ENCODE measurements at regions not wholly inside any gene's neighbourhood (a gene's known extent, or its start where the extent isn't known, plus 50 kb on each side); places are given as distances from the start of the nearest gene placed in this dataset.

- Mint-ChIP-seq H3K27me3 (peaks cover 36% of the 10 kb centered on the region), H3K4me3 (no peak overlapping the region), H3K27ac (no peak overlapping the region), H3K36me3 (ENCODE audit: low read depth) (no peaks in the 10 kb centered on the region), H3K9me3 (no peaks in the 10 kb centered on the region), H3K4me1 (ENCODE audit: low read depth) (peaks cover 12% of the 10 kb centered on the region)
- intact Hi-C loops (cut with micrococcal nuclease): loop anchor here (5.0 kb wide), 3 partner anchors 92 to 942 kb away; no protein-coding TSS in a partner anchor
Measured at GRCh38 chrX:2589186-2590020, 88.6 kb upstream of the DHRSX start.

GRCh38 chrX:2588049-2588448 is 87.3 kb upstream of the DHRSX start:
- Mint-ChIP-seq H3K27ac (no peak overlapping the region), H3K4me3 (no peak overlapping the region), H3K4me1 (ENCODE audit: low read depth) (peaks cover 6% of the 10 kb centered on the region), H3K36me3 (ENCODE audit: low read depth) (no peaks in the 10 kb centered on the region), H3K27me3 (peaks cover 46% of the 10 kb centered on the region), H3K9me3 (no peaks in the 10 kb centered on the region)
- intact Hi-C loops (cut with micrococcal nuclease): no loop called here

DNA sequence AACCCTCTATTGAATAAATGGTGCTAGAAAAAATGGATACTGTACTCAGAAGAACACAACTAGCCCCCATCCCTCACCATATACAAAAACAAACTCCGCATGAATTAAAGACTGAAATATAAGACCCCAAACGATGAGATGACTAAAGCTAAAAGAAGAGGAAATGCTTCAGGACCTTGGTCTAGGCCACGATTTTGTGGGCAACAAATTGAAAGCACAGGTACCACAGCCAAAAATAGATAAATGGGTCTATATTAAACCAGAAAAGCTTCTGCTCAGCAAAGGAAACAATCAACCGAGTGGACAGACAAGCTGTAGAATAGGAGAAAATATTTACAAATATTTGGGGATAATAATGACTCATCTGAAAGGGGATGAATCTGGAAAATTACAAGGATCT is 86.4 kb upstream of the DHRSX start:
- H3K9me3 Mint-ChIP-seq: no peaks in the 10 kb centered on the region
- H3K27me3 Mint-ChIP-seq: peaks cover 54% of the 10 kb centered on the region
- no peaks in the 10 kb centered on the region for H3K36me3 Mint-ChIP-seq (ENCODE audit: low read depth)
- H3K4me3 Mint-ChIP-seq: no peak overlapping the region
- intact Hi-C loops (cut with micrococcal nuclease): no loop called here
- H3K4me1 Mint-ChIP-seq (ENCODE audit: low read depth): peaks cover 5% of the 10 kb centered on the region
- H3K27ac Mint-ChIP-seq: no peak overlapping the region

DNA sequence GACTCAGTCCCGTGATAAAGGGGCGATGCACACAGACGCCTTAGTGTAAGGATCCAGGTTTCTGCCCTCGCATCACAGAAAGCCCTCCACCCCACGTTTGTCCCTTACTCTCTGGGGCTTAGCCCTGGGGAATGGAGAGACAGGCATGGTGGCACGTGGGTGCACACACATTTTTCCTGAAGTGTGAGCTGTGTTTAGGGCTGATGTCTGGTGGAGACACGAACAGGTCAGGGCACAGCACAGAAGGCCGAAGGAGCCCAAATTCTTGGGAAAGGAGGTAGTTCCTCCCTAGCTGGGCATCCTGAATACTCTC is 84.3 kb upstream of the DHRSX start:
- Mint-ChIP-seq H3K27ac (no peak overlapping the region), H3K36me3 (ENCODE audit: low read depth) (no peaks in the 10 kb centered on the region), H3K4me1 (ENCODE audit: low read depth) (peaks cover 5% of the 10 kb centered on the region), H3K4me3 (no peak overlapping the region), H3K9me3 (no peaks in the 10 kb centered on the region), H3K27me3 (peaks cover 64% of the 10 kb centered on the region)
- intact Hi-C loops (cut with micrococcal nuclease): no loop called here

- Mint-ChIP-seq H3K27ac (no peak overlapping the region), H3K9me3 (no peaks in the 10 kb centered on the region), H3K36me3 (ENCODE audit: low read depth) (no peaks in the 10 kb centered on the region), H3K27me3 (peaks cover 62% of the 10 kb centered on the region), H3K4me1 (ENCODE audit: low read depth) (peaks cover 5% of the 10 kb centered on the region), H3K4me3 (no peak overlapping the region)
- intact Hi-C loops (cut with micrococcal nuclease): no loop called here
Measured at GRCh38 chrX:2584251-2585157, 83.7 kb upstream of the DHRSX start.

DNA sequence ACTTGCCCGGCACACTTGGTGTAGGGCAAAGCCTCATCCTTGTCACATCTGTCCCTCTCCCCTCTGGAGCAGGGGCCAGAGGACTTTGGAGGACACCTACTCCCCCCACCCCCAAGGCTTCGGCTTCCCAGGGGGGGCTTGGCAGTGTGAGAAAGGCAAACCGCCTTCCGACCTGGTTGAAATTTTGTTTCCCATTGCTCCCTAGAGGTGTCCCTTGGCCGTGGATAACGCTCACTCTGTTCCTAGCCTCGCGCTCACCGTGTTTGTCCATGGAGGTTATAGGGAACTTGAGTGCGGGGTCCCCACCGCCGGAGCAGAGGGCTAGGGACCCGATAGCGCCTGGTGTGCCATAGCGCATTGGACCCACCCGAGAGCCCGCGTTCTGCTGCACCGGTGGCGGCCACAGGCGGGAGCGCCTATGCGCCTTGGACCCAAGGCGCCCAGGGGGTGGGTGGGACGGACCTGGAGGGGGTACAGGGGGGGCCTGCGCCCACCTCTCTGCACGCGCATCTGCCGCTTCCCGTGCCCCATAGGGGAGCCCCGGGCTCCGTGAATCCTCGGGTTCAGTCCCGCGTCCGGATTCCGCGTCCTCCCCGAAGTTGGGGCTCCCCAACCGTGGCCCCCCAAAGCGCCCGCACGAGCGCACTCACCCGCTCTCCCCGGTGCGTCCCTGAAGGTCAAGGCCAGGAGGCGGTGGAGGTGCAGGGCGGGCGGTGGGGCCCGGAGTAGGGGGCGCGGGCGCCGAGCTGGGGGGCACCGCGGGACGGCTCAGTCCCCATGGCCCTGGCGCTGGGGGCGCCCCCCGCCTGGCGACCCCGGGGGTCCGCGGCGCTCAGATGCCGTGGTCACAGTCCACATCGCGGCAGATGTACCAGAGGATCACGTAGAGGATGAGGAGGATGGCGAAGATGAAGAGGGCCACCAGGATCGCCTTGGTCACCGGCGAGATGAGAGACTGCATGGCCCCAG is 82.7 kb upstream of the DHRSX start:
- H3K27ac Mint-ChIP-seq: no peak overlapping the region
- H3K4me3 Mint-ChIP-seq: no peak overlapping the region
- no peaks in the 10 kb centered on the region for H3K9me3 Mint-ChIP-seq
- peaks cover 5% of the 10 kb centered on the region for H3K4me1 Mint-ChIP-seq (ENCODE audit: low read depth)
- no peaks in the 10 kb centered on the region for H3K36me3 Mint-ChIP-seq (ENCODE audit: low read depth)
- peaks cover 68% of the 10 kb centered on the region for H3K27me3 Mint-ChIP-seq
- intact Hi-C loops (cut with micrococcal nuclease): no loop called here

DNA sequence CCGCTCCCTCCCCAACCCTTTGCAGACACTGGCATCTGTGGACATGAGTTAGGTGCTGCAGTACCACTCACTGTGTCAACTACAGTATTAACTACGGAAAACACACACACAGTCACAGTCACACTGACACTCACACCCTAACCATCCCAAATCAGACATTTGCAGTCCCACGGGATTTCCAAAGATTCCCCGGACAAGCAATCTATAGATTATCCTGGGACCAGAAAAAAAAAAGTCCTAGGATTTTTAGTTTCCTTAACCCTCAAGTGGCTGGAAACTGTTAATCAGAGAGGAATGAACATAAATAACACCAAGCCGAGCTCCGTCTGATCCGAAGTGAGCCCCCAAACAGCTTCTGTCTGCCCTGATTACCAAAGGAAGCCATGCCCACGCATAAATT is 81.9 kb upstream of the DHRSX start:
- no peaks in the 10 kb centered on the region for H3K36me3 Mint-ChIP-seq (ENCODE audit: low read depth)
- H3K4me3 Mint-ChIP-seq: no peak overlapping the region
- H3K27ac Mint-ChIP-seq: no peak overlapping the region
- H3K4me1 Mint-ChIP-seq (ENCODE audit: low read depth): peaks cover 5% of the 10 kb centered on the region
- intact Hi-C loops (cut with micrococcal nuclease): no loop called here
- H3K27me3 Mint-ChIP-seq: peaks cover 67% of the 10 kb centered on the region
- H3K9me3 Mint-ChIP-seq: no peaks in the 10 kb centered on the region

- no peak overlapping the region for H3K4me3 Mint-ChIP-seq
- no peaks in the 10 kb centered on the region for H3K36me3 Mint-ChIP-seq (ENCODE audit: low read depth)
- intact Hi-C loops (cut with micrococcal nuclease): no loop called here
- H3K27ac Mint-ChIP-seq: no peak overlapping the region
- H3K27me3 Mint-ChIP-seq: peaks cover 59% of the 10 kb centered on the region
- H3K4me1 Mint-ChIP-seq (ENCODE audit: low read depth): peaks cover 5% of the 10 kb centered on the region
- H3K9me3 Mint-ChIP-seq: no peaks in the 10 kb centered on the region
Measured at GRCh38 chrX:2581296-2581695, 80.5 kb upstream of the DHRSX start.

DNA sequence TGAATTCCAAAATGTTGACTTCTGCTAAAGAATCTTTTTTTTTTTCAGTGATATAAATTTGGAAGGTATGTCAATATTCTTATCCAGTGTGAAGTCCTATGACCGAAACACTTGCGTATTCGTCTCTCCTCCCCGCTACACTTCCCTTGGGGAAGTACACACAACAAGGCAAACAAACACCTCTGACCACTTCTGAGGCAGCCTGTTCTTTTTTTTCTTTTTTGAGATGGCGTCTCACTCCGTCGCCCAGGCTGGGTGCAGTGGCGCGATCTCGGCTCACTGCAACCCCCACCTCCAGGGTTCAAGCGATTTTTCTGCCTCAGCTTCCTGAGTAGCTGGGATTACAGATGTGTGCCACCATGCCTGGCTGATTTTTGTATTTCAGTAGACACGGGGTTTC is 78.1 kb upstream of the DHRSX start:
- intact Hi-C loops (cut with micrococcal nuclease): loop anchor here (5.0 kb wide), 1 partner anchor 82 kb away; no protein-coding TSS in a partner anchor
- Mint-ChIP-seq H3K4me3 (no peak overlapping the region), H3K27ac (no peak overlapping the region), H3K9me3 (no peaks in the 10 kb centered on the region), H3K27me3 (peaks cover 41% of the 10 kb centered on the region), H3K4me1 (ENCODE audit: low read depth) (no peaks in the 10 kb centered on the region), H3K36me3 (ENCODE audit: low read depth) (no peaks in the 10 kb centered on the region)

DNA sequence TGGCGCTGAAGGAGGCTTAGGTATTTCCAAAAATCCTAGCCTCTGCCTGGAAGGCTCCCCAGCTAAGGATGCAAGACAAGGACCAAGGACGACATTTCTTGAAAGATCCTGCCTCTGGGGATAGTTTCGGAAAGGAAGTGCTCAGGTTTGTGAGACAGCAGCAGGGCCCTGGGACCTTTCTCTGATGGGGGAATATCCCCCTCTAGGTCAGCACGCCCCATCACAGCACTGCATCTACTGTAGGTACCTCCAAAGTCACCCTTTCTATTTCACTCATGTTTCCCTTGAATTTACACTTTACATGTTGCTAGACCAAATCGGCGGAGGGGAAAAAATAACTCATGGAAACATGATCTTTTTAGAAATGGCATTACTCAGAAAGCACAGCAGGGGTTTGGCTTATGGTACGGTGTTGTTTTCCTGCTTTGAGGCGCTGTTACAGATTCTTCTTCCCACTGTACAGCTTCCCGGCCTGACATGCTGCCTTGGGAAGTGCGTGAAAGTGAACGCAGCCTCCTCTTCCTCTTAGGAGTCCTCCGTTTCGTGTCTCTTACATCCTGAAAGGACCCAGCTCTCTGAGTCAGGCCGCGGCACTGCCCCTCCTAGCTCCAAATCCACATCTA is 77.2 kb upstream of the DHRSX start:
- intact Hi-C loops (cut with micrococcal nuclease): loop anchor here (5.0 kb wide), 1 partner anchor 81 kb away; no protein-coding TSS in a partner anchor
- no peaks in the 10 kb centered on the region for H3K9me3 Mint-ChIP-seq
- no peaks in the 10 kb centered on the region for H3K4me1 Mint-ChIP-seq (ENCODE audit: low read depth)
- no peak overlapping the region for H3K27ac Mint-ChIP-seq
- peaks cover 32% of the 10 kb centered on the region for H3K27me3 Mint-ChIP-seq
- no peaks in the 10 kb centered on the region for H3K36me3 Mint-ChIP-seq (ENCODE audit: low read depth)
- no peak overlapping the region for H3K4me3 Mint-ChIP-seq

GRCh38 chrX:2576793-2577192 is 76.0 kb upstream of the DHRSX start:
- Mint-ChIP-seq H3K9me3 (no peaks in the 10 kb centered on the region), H3K27me3 (peaks cover 21% of the 10 kb centered on the region), H3K27ac (no peak overlapping the region), H3K4me3 (no peak overlapping the region), H3K36me3 (ENCODE audit: low read depth) (no peaks in the 10 kb centered on the region), H3K4me1 (ENCODE audit: low read depth) (no peaks in the 10 kb centered on the region)
- intact Hi-C loops (cut with micrococcal nuclease): loop anchor here (5.0 kb wide), 1 partner anchor 79 kb away; no protein-coding TSS in a partner anchor

GRCh38 chrX:2574271-2574670 is 73.5 kb upstream of the DHRSX start:
- Mint-ChIP-seq H3K9me3 (peaks cover 8% of the 10 kb centered on the region), H3K27me3 (peaks cover 9% of the 10 kb centered on the region), H3K4me1 (ENCODE audit: low read depth) (no peaks in the 10 kb centered on the region), H3K4me3 (no peak overlapping the region), H3K36me3 (ENCODE audit: low read depth) (no peaks in the 10 kb centered on the region), H3K27ac (no peak overlapping the region)
- intact Hi-C loops (cut with micrococcal nuclease): no loop called here

- peaks cover 12% of the 10 kb centered on the region for H3K9me3 Mint-ChIP-seq
- intact Hi-C loops (cut with micrococcal nuclease): no loop called here
- no peaks in the 10 kb centered on the region for H3K36me3 Mint-ChIP-seq (ENCODE audit: low read depth)
- H3K27ac Mint-ChIP-seq: no peak overlapping the region
- H3K4me1 Mint-ChIP-seq (ENCODE audit: low read depth): no peaks in the 10 kb centered on the region
- H3K4me3 Mint-ChIP-seq: no peak overlapping the region
- peaks cover 2% of the 10 kb centered on the region for H3K27me3 Mint-ChIP-seq
Measured at GRCh38 chrX:2572740-2573139, 72.0 kb upstream of the DHRSX start.
